Loucy (cell line): ENCODE measurements at regions not wholly inside any gene's neighbourhood (a gene's known extent, or its start where the extent isn't known, plus 50 kb on each side); places are given as distances from the start of the nearest gene placed in this dataset.

Experiments
- H2AFZ ChIP-seq: fragments of 200-600 bp; sonication (generic); 2 replicates; pipeline ENCODE4 v1.6.0; 2016; ENCODE audit warnings: antibody characterized with exemption, mild to moderate bottlenecking, low read length, moderate library complexity
- H3F3A ChIP-seq: fragments of 200-600 bp; 2 replicates; pipeline ENCODE4 v1.6.0; 2016; ENCODE audit warnings: antibody characterized with exemption, low read depth, mild to moderate bottlenecking
- H3K27me3 ChIP-seq: fragments of 200-600 bp; sonication (generic); 2 replicates; pipeline ENCODE4 v1.6.1; 2014; ENCODE audit warnings: low read length, mild to moderate bottlenecking; ENCODE audit not compliant: insufficient read depth, poor library complexity, severe bottlenecking
- H3K36me3 ChIP-seq: fragments of 200-600 bp; sonication (generic); 2 replicates; pipeline ENCODE4 v1.6.1; 2016; ENCODE audit warnings: low read length; ENCODE audit not compliant: insufficient read depth
- H3K4me1 ChIP-seq: fragments of 200-600 bp; sonication (generic); 2 replicates; pipeline ENCODE4 v1.5.1; 2014; ENCODE audit warnings: low read length, mild to moderate bottlenecking; ENCODE audit not compliant: insufficient read depth, poor library complexity, severe bottlenecking
- H3K4me2 ChIP-seq: fragments of 200-600 bp; sonication (generic); 2 replicates; pipeline ENCODE4 v1.6.0; 2014; ENCODE audit warnings: antibody characterized with exemption, low read length, low read depth, mild to moderate bottlenecking; ENCODE audit not compliant: poor library complexity, severe bottlenecking
- H3K4me3 ChIP-seq: fragments of 200-600 bp; sonication (generic); 2 replicates; pipeline ENCODE4 v1.5.1; 2014; ENCODE audit warnings: low read length, mild to moderate bottlenecking, mixed read lengths; ENCODE audit not compliant: poor library complexity, severe bottlenecking
- H3K79me2 ChIP-seq: fragments of 200-600 bp; sonication (generic); 2 replicates; pipeline ENCODE4 v1.6.1; 2014; ENCODE audit warnings: low read length; ENCODE audit not compliant: insufficient read depth
- H3K9ac ChIP-seq: fragments of 200-600 bp; sonication (generic); 2 replicates; pipeline ENCODE4 v1.6.0; 2014; ENCODE audit warnings: mild to moderate bottlenecking, low read depth, low read length, moderate library complexity; ENCODE audit not compliant: poor library complexity, severe bottlenecking
- H3K9me2 ChIP-seq: fragments of 200-600 bp; sonication (generic); replicated peaks from 2 replicates; pipeline ENCODE4 v1.6.1; 2016; ENCODE audit warnings: low read depth, low read length, mixed read lengths
- H3K9me3 ChIP-seq: fragments of 200-600 bp; sonication (generic); 2 replicates; pipeline ENCODE4 v1.6.1; 2014; ENCODE audit warnings: mild to moderate bottlenecking, antibody characterized with exemption, low read length, low read depth; ENCODE audit not compliant: insufficient read depth
- H4K20me1 ChIP-seq: fragments of 200-600 bp; sonication (generic); 2 replicates; pipeline ENCODE4 v1.6.0; 2014; ENCODE audit warnings: antibody characterized with exemption, low read length, mild to moderate bottlenecking; ENCODE audit not compliant: insufficient read depth, poor library complexity, severe bottlenecking
- EZH2phosphoT487 ChIP-seq: fragments of 200-600 bp; IDR thresholded peaks from 2 replicates; pipeline ENCODE4 v1.6.1; 2018; ENCODE audit warnings: antibody characterized with exemption, mild to moderate bottlenecking, moderate library complexity, borderline replicate concordance
- TF ChIP-seq, protein P1 (sequence below): fragments of 200-600 bp; sonication (generic); conservative IDR thresholded peaks from 2 replicates; pipeline ENCODE4 v1.5.1; 2014; ENCODE audit warnings: mild to moderate bottlenecking, antibody characterized with exemption, low read length

DNA sequence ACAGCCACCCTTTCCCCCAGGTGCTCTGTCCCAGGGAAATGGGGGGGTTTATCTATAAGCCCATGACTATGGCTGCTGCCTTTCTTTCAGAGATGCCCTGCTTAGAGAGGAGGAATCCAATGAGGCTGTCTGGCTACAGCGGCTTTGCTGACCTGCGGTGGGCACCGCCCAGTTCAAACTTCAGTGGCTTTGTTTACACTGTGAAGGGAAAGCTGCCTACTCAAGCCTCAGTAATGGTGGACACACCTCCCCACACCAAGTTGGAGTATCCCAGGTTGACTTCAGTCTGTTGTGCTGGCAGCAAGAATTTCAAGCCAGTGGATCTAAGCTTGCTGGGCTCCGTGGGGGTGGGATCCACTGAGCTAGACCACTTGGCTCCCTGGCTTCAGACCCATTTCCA is 869.2 kb downstream of the SLC6A15 start:
- Histone ChIP-seq H3K9me2 (no peaks in the 10 kb centered on the region), H3K36me3 (no peaks in the 10 kb centered on the region), H2AFZ (no peak overlapping the region), H4K20me1 (no peaks in the 10 kb centered on the region), H3K4me3 (no peak overlapping the region), H3F3A (no peaks in the 10 kb centered on the region), H3K4me2 (no peak overlapping the region), H3K27me3 (no peaks in the 10 kb centered on the region), H3K4me1 (no peaks in the 10 kb centered on the region), H3K9ac (no peak overlapping the region), H3K79me2 (no peaks in the 10 kb centered on the region), H3K9me3 (no peaks in the 10 kb centered on the region)
- TF ChIP-seq EZH2phosphoT487: no peak
- TF ChIP-seq, protein P1, sequence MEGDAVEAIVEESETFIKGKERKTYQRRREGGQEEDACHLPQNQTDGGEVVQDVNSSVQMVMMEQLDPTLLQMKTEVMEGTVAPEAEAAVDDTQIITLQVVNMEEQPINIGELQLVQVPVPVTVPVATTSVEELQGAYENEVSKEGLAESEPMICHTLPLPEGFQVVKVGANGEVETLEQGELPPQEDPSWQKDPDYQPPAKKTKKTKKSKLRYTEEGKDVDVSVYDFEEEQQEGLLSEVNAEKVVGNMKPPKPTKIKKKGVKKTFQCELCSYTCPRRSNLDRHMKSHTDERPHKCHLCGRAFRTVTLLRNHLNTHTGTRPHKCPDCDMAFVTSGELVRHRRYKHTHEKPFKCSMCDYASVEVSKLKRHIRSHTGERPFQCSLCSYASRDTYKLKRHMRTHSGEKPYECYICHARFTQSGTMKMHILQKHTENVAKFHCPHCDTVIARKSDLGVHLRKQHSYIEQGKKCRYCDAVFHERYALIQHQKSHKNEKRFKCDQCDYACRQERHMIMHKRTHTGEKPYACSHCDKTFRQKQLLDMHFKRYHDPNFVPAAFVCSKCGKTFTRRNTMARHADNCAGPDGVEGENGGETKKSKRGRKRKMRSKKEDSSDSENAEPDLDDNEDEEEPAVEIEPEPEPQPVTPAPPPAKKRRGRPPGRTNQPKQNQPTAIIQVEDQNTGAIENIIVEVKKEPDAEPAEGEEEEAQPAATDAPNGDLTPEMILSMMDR: no peak

DNA sequence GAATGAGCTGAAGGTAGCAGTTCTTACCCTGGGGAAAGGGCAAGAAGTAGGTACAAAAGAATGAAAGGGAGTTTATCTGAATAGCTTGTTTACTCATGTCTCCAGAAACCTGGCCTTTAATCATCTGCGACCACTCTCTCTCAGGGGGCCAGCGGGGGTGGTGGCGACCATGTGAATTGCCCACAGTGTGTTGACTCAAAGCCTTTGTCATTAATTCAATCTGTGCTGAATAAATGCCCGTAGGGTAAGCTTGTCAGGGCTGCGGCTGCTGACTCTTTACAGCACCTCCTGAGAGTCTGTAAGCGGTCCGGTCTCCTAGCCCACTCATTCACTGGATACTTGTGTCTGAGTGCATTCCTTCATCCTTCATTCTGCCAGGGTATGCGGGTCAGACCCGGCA is 874.4 kb downstream of the SLC6A15 start:
- Histone ChIP-seq H3K27me3 (no peaks in the 10 kb centered on the region), H3K4me3 (no peak overlapping the region), H3K9ac (no peak overlapping the region), H3K9me3 (no peaks in the 10 kb centered on the region), H3K4me1 (no peaks in the 10 kb centered on the region), H3F3A (no peaks in the 10 kb centered on the region), H3K4me2 (no peak overlapping the region), H3K9me2 (no peaks in the 10 kb centered on the region), H3K36me3 (no peaks in the 10 kb centered on the region), H2AFZ (no peak overlapping the region), H4K20me1 (no peaks in the 10 kb centered on the region), H3K79me2 (no peaks in the 10 kb centered on the region)
- TF ChIP-seq, protein P1: no peak
- TF ChIP-seq EZH2phosphoT487: no peak

DNA sequence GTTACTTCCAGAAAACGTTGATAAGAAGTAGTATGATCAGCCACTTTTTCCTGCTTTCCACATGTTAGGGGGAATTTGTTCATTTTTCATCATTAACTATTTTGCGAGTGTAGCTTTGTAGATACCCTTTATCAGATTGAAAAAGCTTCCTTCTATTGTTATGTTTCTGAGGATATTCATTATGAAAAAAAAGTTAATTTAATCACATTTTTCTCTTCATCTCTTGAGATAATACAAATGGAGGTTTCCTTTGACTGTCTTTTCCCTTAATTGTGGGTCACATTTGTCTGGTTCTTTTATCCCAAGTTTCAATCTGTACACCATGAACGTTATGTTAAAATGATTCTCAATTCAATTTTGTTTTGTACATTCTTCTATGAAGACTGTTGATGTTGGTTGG is 875.7 kb downstream of the SLC6A15 start:
- no peaks in the 10 kb centered on the region for H3K79me2 ChIP-seq
- H3F3A ChIP-seq: no peaks in the 10 kb centered on the region

More for the DNA sequence above, 875.7 kb downstream of the SLC6A15 start:
- TF ChIP-seq, protein P1: no peak
- no peak for TF ChIP-seq EZH2phosphoT487
- no peaks in the 10 kb centered on the region for H3K36me3 ChIP-seq
- no peaks in the 10 kb centered on the region for H4K20me1 ChIP-seq
- H2AFZ ChIP-seq: no peak overlapping the region
- 0 out of 2 replicates have a peak, but pooled peaks cover 3% of the 10 kb centered on the region for H3K9me3 ChIP-seq
- H3K27me3 ChIP-seq: no peaks in the 10 kb centered on the region
- no peaks in the 10 kb centered on the region for H3K4me1 ChIP-seq
- no peak overlapping the region for H3K4me2 ChIP-seq
- no peak overlapping the region for H3K4me3 ChIP-seq
- no peak overlapping the region for H3K9ac ChIP-seq
- no peaks in the 10 kb centered on the region for H3K9me2 ChIP-seq
